K562 (cell line): ENCODE measurements at regions not wholly inside any gene's neighbourhood (a gene's known extent, or its start where the extent isn't known, plus 50 kb on each side); places are given as distances from the start of the nearest gene placed in this dataset.

Source experiments
- ATAC-seq: fragments of 200-7000 bp; cut with Tn5 transposase; 3 replicates; pipeline ENCODE4 v1.9.1; 2020; ENCODE audit warnings: moderate library complexity
- BruUV-seq: library from RNA; stranded (reverse); fragments of 400-500 nt; replicated peaks from 2 replicates; lab custom pipeline; 2021; lab: Mats Ljungman, UMichigan
- CTCF ChIA-PET: fragments of 300-600 bp; formaldehyde crosslinking; extraction: SDS; loops from one replicate; lab custom pipeline; 2021; ENCODE audit warnings: low intra/inter-chr PET ratio; lab: Yijun Ruan, JAX
- POLR2A ChIA-PET: fragments of 300-600, 350-650 bp; sonication (Branson Sonifier 250); formaldehyde crosslinking; extraction: SDS; loops from one replicate; lab custom pipeline; 2021; ENCODE audit warnings: antibody characterized with exemption, inconsistent platforms; lab: Yijun Ruan, JAX
- DNase-seq, 4 experiments: peaks; one replicate each; pipeline versions ENCODE4 v3.0.0 to v3.0.0-alpha.2; 2011 to 2018; ENCODE audit warnings: low spot score in 3 of 4, mixed read lengths in 3 of 4; ENCODE audit errors: extremely low read depth in 1 of 4
- FAIRE-seq: peaks from 2 replicates; lab custom pipeline; 2011; peaks lifted over from hg19 to GRCh38; lab: Jason Lieb, UNC
- H2AFZ ChIP-seq: 2 replicates; pipeline ENCODE4 v1.6.0; 2011; ENCODE audit warnings: low read depth, low read length, control low read depth, inconsistent platforms
- H3K27ac ChIP-seq: fragments of 200-600 bp; 3 replicates; pipeline ENCODE4 v1.8.0; 2011; ENCODE audit warnings: low read depth, mild to moderate bottlenecking, control low read depth, inconsistent platforms, low read length, moderate library complexity, mixed read lengths; ENCODE audit errors: extremely low read depth
- H3K27me3 ChIP-seq, 2 experiments: fragments of 300-600 bp in 1 of 2; 2 replicates in 1 of 2; 3 replicates in 1 of 2; pipeline versions ENCODE4 v1.6.0 to v1.8.0; 2011; ENCODE audit warnings: inconsistent platforms in 2 of 2, low read length in 2 of 2, mild to moderate bottlenecking in 1 of 2, mixed read lengths in 1 of 2, moderate library complexity in 1 of 2; ENCODE audit not compliant: control insufficient read depth in 2 of 2, insufficient read depth in 2 of 2
- H3K36me3 ChIP-seq: fragments of 300-600 bp; 3 replicates; pipeline ENCODE4 v1.8.0; 2011; ENCODE audit warnings: mild to moderate bottlenecking, low read length, inconsistent platforms; ENCODE audit not compliant: control insufficient read depth, insufficient read depth
- H3K4me1 ChIP-seq, 2 experiments: fragments of 200-600 bp in 1 of 2; replicated peaks in 1 of 2; 2 replicates in 1 of 2; 3 replicates in 1 of 2; pipeline versions ENCODE4 v1.5.1 to v1.8.0; 2011; ENCODE audit warnings: inconsistent platforms in 2 of 2, low read length in 2 of 2, mild to moderate bottlenecking in 1 of 2, mixed read lengths in 1 of 2, moderate library complexity in 1 of 2; ENCODE audit not compliant: control insufficient read depth in 2 of 2, insufficient read depth in 2 of 2
- H3K4me2 ChIP-seq: 2 replicates; pipeline ENCODE4 v1.6.1; 2011; ENCODE audit warnings: low read length, control low read depth, inconsistent platforms, mixed read lengths; ENCODE audit not compliant: insufficient read depth
- H3K4me3 ChIP-seq: fragments of 200-600 bp; sonication (generic), shearing (Covaris generic); 2 replicates; pipeline ENCODE4 v1.5.1; 2016; ENCODE audit warnings: control low read depth, inconsistent platforms
- H3K79me2 ChIP-seq: fragments of 200-600 bp; 3 replicates; pipeline ENCODE4 v1.8.0; 2011; ENCODE audit warnings: low read length, inconsistent platforms; ENCODE audit not compliant: control insufficient read depth, insufficient read depth
- H3K9ac ChIP-seq, 2 experiments: 2 replicates each; pipeline versions ENCODE4 v1.6.0 to v1.6.1; 2011; ENCODE audit warnings: low read depth in 2 of 2, low read length in 2 of 2, control low read depth in 1 of 2, inconsistent platforms in 1 of 2, mild to moderate bottlenecking in 1 of 2, mixed read lengths in 1 of 2; ENCODE audit not compliant: insufficient read depth in 1 of 2
- H3K9me1 ChIP-seq: one replicate; pipeline ENCODE4 v1.6.0; 2011; ENCODE audit warnings: inconsistent platforms, mild to moderate bottlenecking, low read length, moderate library complexity; ENCODE audit not compliant: control insufficient read depth, insufficient read depth
- H3K9me3 ChIP-seq: replicated peaks from 2 replicates; pipeline ENCODE4 v1.5.1; 2011; ENCODE audit warnings: low read depth, low read length, inconsistent platforms; ENCODE audit not compliant: control insufficient read depth, insufficient read depth
- H4K20me1 ChIP-seq: replicated peaks from 2 replicates; pipeline ENCODE4 v1.6.1; 2011; ENCODE audit warnings: low read length, inconsistent platforms, mixed read lengths; ENCODE audit not compliant: control insufficient read depth, insufficient read depth
- CEBPG ChIP-seq, 3 experiments: fragments of 200-800 bp in 1 of 3; sonication (Bioruptor generic) in 1 of 3; sonication (generic) in 1 of 3; formaldehyde crosslinking in 1 of 3; IDR thresholded peaks in 2 of 3; conservative IDR thresholded peaks in 1 of 3; 2 replicates each; pipeline versions ENCODE4 v1.6.1 to v1.8.0; 2016 to 2022; ENCODE audit warnings: missing compliant biosample characterization in 2 of 3, missing genetic modification characterization in 2 of 3, mild to moderate bottlenecking in 1 of 3, missing genetic modification reagents in 1 of 3
- CXXC5 ChIP-seq: fragments of 250-450 bp; sonication (Bioruptor Pico); IDR thresholded peaks from 2 replicates; pipeline ENCODE4 v1.8.0; 2022; ENCODE audit warnings: inconsistent platforms, mild to moderate bottlenecking, moderate library complexity
- HINFP ChIP-seq: fragments of 450-650 bp; conservative IDR thresholded peaks from 2 replicates; pipeline ENCODE4 v1.6.1; 2016; ENCODE audit warnings: missing genetic modification characterization, low read depth, mild to moderate bottlenecking, control low read depth, missing compliant biosample characterization
- LCOR ChIP-seq: sonication (generic); formaldehyde crosslinking; IDR thresholded peaks from 2 replicates; pipeline ENCODE4 v1.8.0; 2022; ENCODE audit warnings: mild to moderate bottlenecking, missing genetic modification reagents
- MYC ChIP-seq, 2 experiments: fragments of 250-450 bp in 1 of 2; sonication (Bioruptor Pico) in 1 of 2; IDR thresholded peaks; 2 replicates each; pipeline versions ENCODE4 v1.5.1 to v1.6.1; 2012 to 2021; ENCODE audit warnings: low read depth in 2 of 2, borderline replicate concordance in 1 of 2, improper control_type of control experiment in 1 of 2, low read length in 1 of 2, mild to moderate bottlenecking in 1 of 2, moderate library complexity in 1 of 2
- NCOA4 ChIP-seq: fragments of 450-650 bp; IDR thresholded peaks from 2 replicates; pipeline ENCODE4 v1.6.1; 2018; ENCODE audit warnings: mild to moderate bottlenecking; ENCODE audit not compliant: partially characterized antibody
- RUNX1 ChIP-seq: sonication (generic); IDR thresholded peaks from 2 replicates; pipeline ENCODE4 v1.6.1; 2016; ENCODE audit warnings: antibody characterized with exemption, low read depth
- SMARCA4 ChIP-seq: fragments of 450-650 bp; IDR thresholded peaks from 2 replicates; pipeline ENCODE4 v1.6.1; 2016
- TCF7L2 ChIP-seq: fragments of 150-350 bp; IDR thresholded peaks from 2 replicates; pipeline ENCODE4 v1.6.1; 2016; ENCODE audit warnings: low read depth, mild to moderate bottlenecking, low read length, moderate library complexity
- UBTF ChIP-seq, 2 experiments: IDR thresholded peaks; 2 replicates each; pipeline ENCODE4 v1.6.1; 2012; ENCODE audit warnings: improper control_type of control experiment in 2 of 2, low read depth in 2 of 2, low read length in 2 of 2, borderline replicate concordance in 1 of 2
- ZBTB7A ChIP-seq: IDR thresholded peaks from 2 replicates; pipeline ENCODE4 v1.6.1; 2011; ENCODE audit warnings: low read depth, mild to moderate bottlenecking, low read length, moderate library complexity, borderline replicate concordance; ENCODE audit not compliant: control insufficient read depth
- ZNF146 ChIP-seq: IDR thresholded peaks from one replicate; pipeline ENCODE4 v1.6.1; 2018; ENCODE audit warnings: missing compliant biosample characterization; ENCODE audit not compliant: unreplicated experiment
- ZNF695 ChIP-seq: fragments of 450-650 bp; formaldehyde crosslinking; IDR thresholded peaks from 2 replicates; pipeline ENCODE4 v1.4.0; 2020; ENCODE audit warnings: mild to moderate bottlenecking, moderate library complexity
- WGBS: fragments of 100-300 bp; shearing (Covaris generic); methylation state at CpG from one replicate; pipeline ENCODE4 v1.1.6; 2016; ENCODE audit warnings: low coverage, mixed read lengths; ENCODE audit not compliant: insufficient coverage; ENCODE audit errors: missing lambda C conversion rate; 5-methylcytosine and 5-hydroxymethylcytosine counted together
- in situ Hi-C: fragments of 300-500 bp; cut with MboI; formaldehyde crosslinking; loops from 4 replicates; pipeline ENCODE4 v1.15.0; 2018; ENCODE audit warnings: inconsistent platforms, mixed read lengths
- intact Hi-C: fragments of 100-400 bp; cut with micrococcal nuclease; formaldehyde crosslinking; loops from 2 replicates; pipeline ENCODE4 v1.14.2; 2022
- TF ChIP-seq, protein P1 (sequence below): IDR thresholded peaks from 2 replicates; pipeline ENCODE4 v1.6.1; 2016; ENCODE audit warnings: missing genetic modification characterization, missing compliant biosample characterization

- intact Hi-C loops (no loop called here), in situ Hi-C loops (no loop called here)
- H3K27me3 ChIP-seq = no peaks in the 10 kb centered on the region
- BruUV-seq = no TSS peak
- DNase-seq = peak in 1 of 4 experiments; percentile 18
- H2AFZ ChIP-seq = peak overlapping the region; percentile 98
- H3K4me1 ChIP-seq = peaks cover 13 to 32% of the 10 kb centered on the region in 2 experiments; a peak in 4 of 5 replicates
- no peaks in the 10 kb centered on the region for H4K20me1 ChIP-seq
- H3K79me2 ChIP-seq = no peaks in the 10 kb centered on the region
- peak overlapping the region in 1 of 2 experiments; percentile 64; a peak in 2 of 4 replicates for H3K9ac ChIP-seq
- H3K9me3 ChIP-seq = peaks cover 4% of the 10 kb centered on the region; the same call in 1 of the 2 replicates
- H3K27ac ChIP-seq = peak overlapping the region; percentile 87
- WGBS = 25% methylated on average over 1 of the region's 1 CpG
- no peaks in the 10 kb centered on the region for H3K9me1 ChIP-seq
- ChIA-PET CTCF (interaction anchor here (0.8 kb wide), 2 partner anchors 10 to 84 kb away, joined by 3 read pairs; no protein-coding TSS in a partner anchor), POLR2A (interaction anchor here (0.6 to 2.7 kb wide), 20 partner anchors 9 to 303 kb away, joined by 3 to 10 read pairs (median 4); partner anchors contain the start of gene NAMPT)
- no peak overlapping the region for H3K4me3 ChIP-seq
- ATAC-seq = peak; percentile 2; the same call in 1 of the 3 replicates
- FAIRE-seq = no peak
- no peaks in the 10 kb centered on the region for H3K36me3 ChIP-seq
- peak overlapping the region; percentile 77 for H3K4me2 ChIP-seq
- TF ChIP-seq RUNX1 = no peak
- TF ChIP-seq HINFP (tag) = 0 out of 2 replicates have a peak, but pooled peaks have one; percentile 29
- TF ChIP-seq TCF7L2 = 0 out of 2 replicates have a peak, but pooled peaks have one; percentile 28
- no peak for TF ChIP-seq CEBPG (CRISPR knock-in tag; IDR thresholded peaks at IDR 0.05)
- TF ChIP-seq CEBPG (tag; conservative IDR thresholded peaks at IDR 0.05 in 1 of 2, IDR thresholded peaks at IDR 0.05 in 1 of 2) = peak in 1 of 2 experiments; percentile 79; a peak in 2 of 4 replicates
- no peak for TF ChIP-seq ZNF695 (CRISPR knock-in tag)
- TF ChIP-seq UBTF (IDR thresholded peaks at IDR 0.05; ENCODE audit: borderline replicate concordance in 1 of 2, low read depth in 2 of 2, low read length in 2 of 2) = no peak
- TF ChIP-seq SMARCA4 = no peak
- TF ChIP-seq, protein P1, sequence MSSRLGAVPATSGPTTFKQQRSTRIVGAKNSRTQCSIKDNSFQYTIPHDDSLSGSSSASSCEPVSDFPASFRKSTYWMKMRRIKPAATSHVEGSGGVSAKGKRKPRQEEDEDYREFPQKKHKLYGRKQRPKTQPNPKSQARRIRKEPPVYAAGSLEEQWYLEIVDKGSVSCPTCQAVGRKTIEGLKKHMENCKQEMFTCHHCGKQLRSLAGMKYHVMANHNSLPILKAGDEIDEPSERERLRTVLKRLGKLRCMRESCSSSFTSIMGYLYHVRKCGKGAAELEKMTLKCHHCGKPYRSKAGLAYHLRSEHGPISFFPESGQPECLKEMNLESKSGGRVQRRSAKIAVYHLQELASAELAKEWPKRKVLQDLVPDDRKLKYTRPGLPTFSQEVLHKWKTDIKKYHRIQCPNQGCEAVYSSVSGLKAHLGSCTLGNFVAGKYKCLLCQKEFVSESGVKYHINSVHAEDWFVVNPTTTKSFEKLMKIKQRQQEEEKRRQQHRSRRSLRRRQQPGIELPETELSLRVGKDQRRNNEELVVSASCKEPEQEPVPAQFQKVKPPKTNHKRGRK = peak; percentile 53; the same call in 1 of the 2 replicates
- TF ChIP-seq LCOR = no peak
- no peak for TF ChIP-seq ZNF146
- 0 out of 2 replicates have a peak, but pooled peaks have one; percentile 5 for TF ChIP-seq MYC (IDR thresholded peaks at IDR 0.05; ENCODE audit: low read depth, low read length)
- no peak for TF ChIP-seq MYC (CRISPR knock-in tag; IDR thresholded peaks at IDR 0.05; ENCODE audit: borderline replicate concordance, low read depth)
- no peak for TF ChIP-seq ZBTB7A
- no peak for TF ChIP-seq NCOA4
- 0 out of 2 replicates have a peak, but pooled peaks have one; percentile 3 for TF ChIP-seq CXXC5 (CRISPR knock-in tag)
Measured at GRCh38 chr7:106448346-106448991, 163.7 kb upstream of the NAMPT start.
